Islet of Langerhans (tissue), 1 donor: ENCODE measurements at regions not wholly inside any gene's neighbourhood (a gene's known extent, or its start where the extent isn't known, plus 50 kb on each side); places are given as distances from the start of the nearest gene placed in this dataset.
"Not testable (repeated sequence)": the region's sequence is repeated elsewhere in the genome, so short reads cannot be mapped to it uniquely, and the experiment has no call there.

Experiments
- FAIRE-seq: peaks from one replicate; lab custom pipeline; 2011; peaks lifted over from hg19 to GRCh38; lab: Jason Lieb, UNC

- FAIRE-seq = no peak
Observed at GRCh38 chr14:76699939-76700590, 61.2 kb upstream of the VASH1 start.

GRCh38 chr14:76701436-76701835, 59.8 kb upstream of the VASH1 start:
- FAIRE-seq = no peak

DNA sequence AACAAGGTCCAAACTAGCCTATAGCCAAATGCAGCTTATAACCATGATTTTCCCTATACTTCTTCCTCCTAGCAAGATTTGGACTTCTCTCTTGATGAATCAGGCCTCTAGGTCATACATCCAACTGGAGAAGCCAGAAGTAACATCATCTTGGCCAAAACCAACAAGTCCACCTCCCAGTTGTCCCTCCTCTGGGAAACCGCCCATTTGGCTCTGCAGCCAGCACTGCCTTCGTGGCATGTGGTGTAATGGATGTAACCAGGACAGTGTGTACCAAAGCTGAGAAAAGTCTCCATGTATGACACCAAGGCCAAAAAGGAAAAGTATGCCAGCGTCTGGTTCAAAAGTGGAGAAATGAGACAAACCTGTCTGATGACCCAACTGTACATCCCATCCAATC, 59.3 kb upstream of the VASH1 start:
- FAIRE-seq = no peak

GRCh38 chr14:76705214-76705613, 56.1 kb upstream of the VASH1 start:
- peak; percentile 89 for FAIRE-seq

DNA sequence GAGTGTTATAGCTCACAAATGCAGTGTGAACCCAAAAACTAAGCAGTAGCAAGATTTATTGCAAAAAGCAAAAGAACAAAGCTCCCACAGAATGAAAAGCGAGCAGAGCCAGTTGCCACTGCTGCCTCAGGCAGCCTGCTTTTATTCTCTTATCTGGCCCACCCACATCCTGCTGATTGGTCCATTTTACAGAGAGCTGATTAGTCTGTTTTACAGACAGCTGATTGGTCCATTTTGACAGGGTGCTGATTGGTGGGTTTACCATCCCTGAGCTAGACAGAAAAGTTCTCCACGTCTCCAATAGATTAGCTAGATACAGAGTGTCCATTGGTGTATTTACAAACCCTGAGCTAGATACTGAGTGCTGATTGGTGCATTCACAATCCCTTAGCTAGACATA, 55.1 kb upstream of the VASH1 start:
- FAIRE-seq = not testable (repeated sequence)

GRCh38 chr14:76706811-76707210, 54.5 kb upstream of the VASH1 start:
- no peak for FAIRE-seq

DNA sequence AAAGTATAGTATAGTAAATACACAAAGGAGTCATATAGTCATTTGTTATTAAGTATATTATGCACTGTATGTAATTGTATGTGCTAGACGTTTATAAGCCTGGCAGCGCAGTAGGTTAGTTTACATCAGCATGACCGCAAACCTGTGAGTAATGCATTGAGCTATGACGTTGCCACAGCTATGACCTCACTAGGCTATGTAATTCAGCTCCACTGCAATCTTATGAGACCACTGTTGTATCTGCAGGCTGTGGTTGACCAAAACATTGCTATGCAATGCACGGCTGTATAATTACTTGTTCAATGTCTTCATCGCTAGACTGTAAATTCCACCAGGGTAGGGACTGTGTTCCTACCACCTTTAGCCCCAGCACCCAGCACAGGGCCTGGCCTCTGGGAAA, 53.2 kb upstream of the VASH1 start:
- FAIRE-seq = no peak

DNA sequence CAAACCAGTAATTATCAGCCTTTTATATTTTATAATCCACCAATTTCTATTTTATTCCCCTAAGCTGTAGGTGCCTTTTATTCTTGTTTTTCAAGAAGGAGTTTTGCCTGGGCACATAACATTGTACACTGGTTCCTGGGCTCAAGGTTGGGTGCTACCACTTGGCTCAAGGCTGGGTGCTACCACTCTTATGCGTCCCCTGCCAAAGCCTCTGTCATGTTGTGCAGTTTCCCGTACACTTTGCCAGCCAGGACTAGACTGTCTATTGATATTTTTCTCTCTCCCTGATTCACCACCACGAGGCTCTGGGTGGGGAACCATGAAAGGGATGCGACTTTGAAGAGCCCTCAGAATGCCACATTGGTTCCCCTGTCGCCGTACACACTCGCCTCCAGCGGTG, 52.5 kb upstream of the VASH1 start:
- FAIRE-seq = no peak

DNA sequence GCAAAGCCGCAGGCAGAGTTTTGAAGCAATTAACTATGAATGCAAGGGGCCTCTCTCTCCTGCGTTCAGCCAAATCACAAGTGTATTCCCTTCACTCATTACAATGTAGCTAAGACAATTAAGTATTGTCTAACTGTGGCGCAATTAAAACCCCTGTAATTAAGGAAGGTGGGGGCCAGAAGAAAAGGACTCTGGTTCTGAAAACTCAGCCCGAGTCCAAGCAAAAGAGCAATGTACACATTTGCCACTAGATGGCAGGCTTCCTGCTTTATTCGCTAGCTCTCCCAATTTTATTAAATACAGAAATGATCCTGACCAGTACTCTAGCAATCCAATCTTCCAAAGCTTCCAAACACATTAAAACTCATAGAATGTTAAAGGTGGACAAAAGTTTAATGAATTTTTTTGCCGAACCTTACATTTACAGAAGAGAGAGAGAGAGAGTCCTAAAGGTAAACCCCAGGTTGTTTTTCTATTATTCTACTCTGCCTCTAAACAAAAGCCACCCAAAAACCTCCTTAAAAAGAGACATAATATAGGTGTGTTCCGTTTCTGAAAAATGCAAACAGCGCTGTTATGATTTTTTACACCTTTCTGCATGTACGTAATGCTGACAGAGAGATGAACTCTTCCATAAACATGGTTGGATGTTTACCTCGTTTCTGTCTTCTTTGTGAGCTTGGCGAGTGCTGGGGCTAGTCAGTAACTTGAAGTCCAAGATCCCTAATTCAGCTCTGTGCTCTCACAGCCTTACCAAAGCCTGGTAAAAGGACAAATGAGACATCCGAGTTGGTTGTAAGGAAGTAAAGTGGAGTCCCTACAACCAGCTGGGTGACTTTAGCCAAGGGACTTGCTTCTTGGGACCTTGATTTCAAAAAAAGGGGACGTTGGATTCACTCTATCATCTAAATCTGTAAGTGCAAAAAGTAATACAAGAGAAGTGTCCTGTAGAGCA, 50.9 kb upstream of the VASH1 start:
- FAIRE-seq = peak; percentile 92
